Body of pancreas (tissue), 4 donors: ENCODE measurements at regions not wholly inside any gene's neighbourhood (a gene's known extent, or its start where the extent isn't known, plus 50 kb on each side); places are given as distances from the start of the nearest gene placed in this dataset.

Source experiments
- POLR2A ChIP-seq, 3 donors: fragments of 450-650 bp; IDR thresholded peaks; one replicate each; pipeline ENCODE4 v1.6.1; 2016; ENCODE audit warnings: antibody characterized with exemption in 3 of 3, mild to moderate bottlenecking in 2 of 3
- TF ChIP-seq, protein P1 (sequence below), 7 experiments: fragments of 450-650 bp in 4 of 7; fragments of 200-600 bp in 3 of 7; sonication (generic) in 3 of 7; IDR thresholded peaks; one replicate each; pipeline ENCODE4 v1.5.1; 2016 to 2019; ENCODE audit warnings: antibody characterized with exemption in 7 of 7

DNA sequence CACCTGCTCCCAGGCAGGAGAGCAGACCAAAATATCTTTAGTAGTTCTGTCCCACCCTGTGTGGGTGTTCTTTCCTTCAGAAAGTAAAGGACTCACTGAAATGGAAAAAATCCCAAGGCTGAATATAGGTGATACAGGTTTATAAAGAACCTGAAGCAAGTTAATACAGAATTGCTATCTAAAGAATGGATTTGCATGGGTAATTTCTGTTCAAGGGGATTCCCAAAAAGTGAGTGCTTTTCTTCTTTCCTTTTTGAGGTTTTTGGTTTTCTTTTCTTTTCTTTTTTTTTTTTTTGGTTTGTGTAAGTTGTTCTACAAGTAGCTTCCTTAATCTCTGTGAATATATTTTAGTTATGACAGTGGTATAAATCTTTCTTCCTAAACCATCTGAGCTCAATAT, 560.7 kb upstream of the BOD1L1 start:
- TF ChIP-seq, protein P1, sequence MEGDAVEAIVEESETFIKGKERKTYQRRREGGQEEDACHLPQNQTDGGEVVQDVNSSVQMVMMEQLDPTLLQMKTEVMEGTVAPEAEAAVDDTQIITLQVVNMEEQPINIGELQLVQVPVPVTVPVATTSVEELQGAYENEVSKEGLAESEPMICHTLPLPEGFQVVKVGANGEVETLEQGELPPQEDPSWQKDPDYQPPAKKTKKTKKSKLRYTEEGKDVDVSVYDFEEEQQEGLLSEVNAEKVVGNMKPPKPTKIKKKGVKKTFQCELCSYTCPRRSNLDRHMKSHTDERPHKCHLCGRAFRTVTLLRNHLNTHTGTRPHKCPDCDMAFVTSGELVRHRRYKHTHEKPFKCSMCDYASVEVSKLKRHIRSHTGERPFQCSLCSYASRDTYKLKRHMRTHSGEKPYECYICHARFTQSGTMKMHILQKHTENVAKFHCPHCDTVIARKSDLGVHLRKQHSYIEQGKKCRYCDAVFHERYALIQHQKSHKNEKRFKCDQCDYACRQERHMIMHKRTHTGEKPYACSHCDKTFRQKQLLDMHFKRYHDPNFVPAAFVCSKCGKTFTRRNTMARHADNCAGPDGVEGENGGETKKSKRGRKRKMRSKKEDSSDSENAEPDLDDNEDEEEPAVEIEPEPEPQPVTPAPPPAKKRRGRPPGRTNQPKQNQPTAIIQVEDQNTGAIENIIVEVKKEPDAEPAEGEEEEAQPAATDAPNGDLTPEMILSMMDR (IDR thresholded peaks at IDR 0.05), result no peak
- no peak for TF ChIP-seq POLR2A (IDR thresholded peaks at IDR 0.05)
